Ramos (cell line): ENCODE measurements at regions not wholly inside any gene's neighbourhood (a gene's known extent, or its start where the extent isn't known, plus 50 kb on each side); places are given as distances from the start of the nearest gene placed in this dataset.

Source experiments
- in situ Hi-C: fragments of 300-500 bp; cut with MboI; formaldehyde crosslinking; loops from one replicate; pipeline ENCODE4 v1.14.3; 2022; ENCODE audit warnings: low sequenced_read_pairs; ENCODE audit not compliant: unreplicated experiment

- in situ Hi-C loops: no loop called here
Measured at GRCh38 chr13:65032825-65033224, 2197.3 kb downstream of the PCDH9 start.

GRCh38 chr13:65028101-65028500 is 2202.0 kb downstream of the PCDH9 start:
- in situ Hi-C loops: no loop called here

- in situ Hi-C loops: no loop called here
Measured at GRCh38 chr13:65026505-65026904, 2203.6 kb downstream of the PCDH9 start.

GRCh38 chr13:65011378-65011777 is 2218.8 kb downstream of the PCDH9 start:
- in situ Hi-C loops: no loop called here

- in situ Hi-C loops: no loop called here
Measured at GRCh38 chr13:64997438-64997837, 2232.7 kb downstream of the PCDH9 start.

GRCh38 chr13:64993514-64994164 is 2236.5 kb downstream of the PCDH9 start:
- in situ Hi-C loops: no loop called here

- in situ Hi-C loops: no loop called here
Measured at GRCh38 chr13:64992314-64992713, 2237.8 kb downstream of the PCDH9 start.

GRCh38 chr13:64985075-64985474 is 2245.1 kb downstream of the PCDH9 start:
- in situ Hi-C loops: no loop called here

- in situ Hi-C loops: no loop called here
Measured at GRCh38 chr13:64962404-64962803, 2267.7 kb downstream of the PCDH9 start.

GRCh38 chr13:64959276-64959675 is 2270.9 kb downstream of the PCDH9 start:
- in situ Hi-C loops: no loop called here

- in situ Hi-C loops: no loop called here
Measured at GRCh38 chr13:64958106-64958505, 2272.0 kb downstream of the PCDH9 start.

- in situ Hi-C loops: no loop called here
Measured at GRCh38 chr13:64938660-64939059, 2291.5 kb downstream of the PCDH9 start.

- in situ Hi-C loops: no loop called here
Measured at GRCh38 chr13:64937302-64937701, 2292.8 kb downstream of the PCDH9 start.

GRCh38 chr13:64936879-64937278 is 2293.3 kb downstream of the PCDH9 start:
- in situ Hi-C loops: no loop called here

- in situ Hi-C loops: no loop called here
Measured at GRCh38 chr13:64935441-64935840, 2294.7 kb downstream of the PCDH9 start.

GRCh38 chr13:64934569-64935362 is 2295.4 kb downstream of the PCDH9 start:
- in situ Hi-C loops: no loop called here

- in situ Hi-C loops: no loop called here
Measured at GRCh38 chr13:64930636-64931035, 2299.5 kb downstream of the PCDH9 start.

GRCh38 chr13:64928696-64929499 is 2301.2 kb downstream of the PCDH9 start:
- in situ Hi-C loops: no loop called here

- in situ Hi-C loops: no loop called here
Measured at GRCh38 chr13:64925727-64926126, 2304.4 kb downstream of the PCDH9 start.

- in situ Hi-C loops: no loop called here
Measured at GRCh38 chr13:64925284-64925683, 2304.9 kb downstream of the PCDH9 start.

- in situ Hi-C loops: no loop called here
Measured at GRCh38 chr13:64924401-64924800, 2305.7 kb downstream of the PCDH9 start.
